Body of pancreas (tissue), 4 donors: ENCODE measurements at regions not wholly inside any gene's neighbourhood (a gene's known extent, or its start where the extent isn't known, plus 50 kb on each side); places are given as distances from the start of the nearest gene placed in this dataset.

Source experiments
- ATAC-seq: fragments of 150-250 bp; one replicate; pipeline ENCODE4 v1.9.1; 2016
- DNase-seq, 4 donors: peaks; one replicate each; pipeline ENCODE4 v3.0.0-alpha.2; 2019
- H3K27ac ChIP-seq, 4 donors: fragments of 200-600 bp; sonication (generic); 1 replicate in 3 of 4; 2 replicates in 1 of 4; pipeline versions ENCODE4 v1.5.1 to v1.6.1; 2016 to 2019; ENCODE audit warnings: mild to moderate bottlenecking in 1 of 4, mixed read lengths in 1 of 4, moderate library complexity in 1 of 4
- H3K27me3 ChIP-seq, 2 donors: fragments of 200-600 bp; sonication (generic); one replicate each; pipeline ENCODE4 v1.6.0; 2016; ENCODE audit warnings: mild to moderate bottlenecking in 1 of 2
- H3K36me3 ChIP-seq, 2 donors: fragments of 200-600 bp; sonication (generic); replicated peaks in 1 of 2; 2 replicates each; pipeline ENCODE4 v1.5.1; 2016; ENCODE audit warnings: low read depth in 2 of 2; ENCODE audit not compliant: insufficient read depth in 1 of 2
- H3K4me1 ChIP-seq: fragments of 200-600 bp; sonication (generic); one replicate; pipeline ENCODE4 v1.6.0; 2016
- H3K4me3 ChIP-seq, 2 donors: fragments of 200-600 bp; sonication (generic); 1 replicate in 1 of 2; 2 replicates in 1 of 2; pipeline ENCODE4 v1.5.1; 2016 to 2019
- H3K9me3 ChIP-seq, 3 donors: fragments of 200-600 bp; sonication (generic); 1 replicate in 2 of 3; 2 replicates in 1 of 3; pipeline ENCODE4 v1.5.1; 2016
- CTCF ChIP-seq, 7 experiments: fragments of 450-650 bp in 4 of 7; fragments of 200-600 bp in 3 of 7; sonication (generic) in 3 of 7; IDR thresholded peaks; one replicate each; pipeline ENCODE4 v1.5.1; 2016 to 2019; ENCODE audit warnings: antibody characterized with exemption in 7 of 7
- POLR2A ChIP-seq, 3 donors: fragments of 450-650 bp; IDR thresholded peaks; one replicate each; pipeline ENCODE4 v1.6.1; 2016; ENCODE audit warnings: antibody characterized with exemption in 3 of 3, mild to moderate bottlenecking in 2 of 3
- WGBS, 2 donors: methylation state at CpG; one replicate each; pipeline ENCODE4 v1.1.5; 2017; 5-methylcytosine and 5-hydroxymethylcytosine counted together
- intact Hi-C: fragments of 100-400 bp; cut with DNase I; formaldehyde crosslinking; loops from one replicate; pipeline ENCODE4 v1.15.1; 2023

DNA sequence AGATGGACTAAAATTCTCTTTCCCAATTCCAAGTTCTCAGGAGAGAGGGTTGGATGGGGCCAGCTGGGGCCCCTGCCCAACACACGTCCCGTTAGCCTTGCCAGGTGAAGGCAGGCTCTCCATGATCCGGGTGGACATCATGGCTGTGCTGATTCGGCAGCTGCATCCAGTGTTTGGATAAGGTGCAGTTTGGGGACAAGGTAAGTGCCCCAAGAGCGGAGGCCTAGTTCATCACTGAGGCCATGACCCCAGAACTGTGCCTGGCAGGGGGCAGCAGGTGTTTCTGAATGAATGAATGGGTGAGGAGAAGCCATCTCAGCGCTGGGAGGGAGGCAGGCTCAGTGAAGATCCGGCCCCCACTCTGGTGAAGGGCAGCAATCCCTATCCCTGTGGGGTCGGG is 520.4 kb downstream of the TBC1D22A start:
- H3K27ac ChIP-seq = no peak overlapping the region
- no peak overlapping the region for H3K4me3 ChIP-seq
- H3K36me3 ChIP-seq = no peaks in the 10 kb centered on the region
- intact Hi-C loops = no loop called here
- DNase-seq (no peak), ATAC-seq (no peak)
- no peaks in the 10 kb centered on the region for H3K27me3 ChIP-seq
- no peak for TF ChIP-seq POLR2A (IDR thresholded peaks at IDR 0.05)
- no peak for TF ChIP-seq CTCF (IDR thresholded peaks at IDR 0.05)
- 80 to 81% methylated on average over 2 to 8 of the region's 8 CpGs for WGBS, 2 donors
- no peaks in the 10 kb centered on the region for H3K4me1 ChIP-seq
- no peaks in the 10 kb centered on the region for H3K9me3 ChIP-seq

- DNase-seq = no peak
- H3K4me1 ChIP-seq = no peaks in the 10 kb centered on the region
- no peaks in the 10 kb centered on the region for H3K9me3 ChIP-seq
- WGBS, 2 donors = 73% methylated on average over 10 of the region's 10 CpGs; no CpG with 5 or more reads in 1 of the 2 donors
- no peak overlapping the region for H3K4me3 ChIP-seq
- peaks cover 0 to 2% of the 10 kb centered on the region in 2 donors for H3K27me3 ChIP-seq
- H3K27ac ChIP-seq = no peak overlapping the region
- TF ChIP-seq CTCF (IDR thresholded peaks at IDR 0.05) (no peak), POLR2A (IDR thresholded peaks at IDR 0.05) (no peak)
- no peaks in the 10 kb centered on the region for H3K36me3 ChIP-seq
- ATAC-seq = no peak
- intact Hi-C loops = no loop called here
These were observed 519.9 kb downstream of the TBC1D22A start for GRCh38 chr22:47282366-47282765.

DNA sequence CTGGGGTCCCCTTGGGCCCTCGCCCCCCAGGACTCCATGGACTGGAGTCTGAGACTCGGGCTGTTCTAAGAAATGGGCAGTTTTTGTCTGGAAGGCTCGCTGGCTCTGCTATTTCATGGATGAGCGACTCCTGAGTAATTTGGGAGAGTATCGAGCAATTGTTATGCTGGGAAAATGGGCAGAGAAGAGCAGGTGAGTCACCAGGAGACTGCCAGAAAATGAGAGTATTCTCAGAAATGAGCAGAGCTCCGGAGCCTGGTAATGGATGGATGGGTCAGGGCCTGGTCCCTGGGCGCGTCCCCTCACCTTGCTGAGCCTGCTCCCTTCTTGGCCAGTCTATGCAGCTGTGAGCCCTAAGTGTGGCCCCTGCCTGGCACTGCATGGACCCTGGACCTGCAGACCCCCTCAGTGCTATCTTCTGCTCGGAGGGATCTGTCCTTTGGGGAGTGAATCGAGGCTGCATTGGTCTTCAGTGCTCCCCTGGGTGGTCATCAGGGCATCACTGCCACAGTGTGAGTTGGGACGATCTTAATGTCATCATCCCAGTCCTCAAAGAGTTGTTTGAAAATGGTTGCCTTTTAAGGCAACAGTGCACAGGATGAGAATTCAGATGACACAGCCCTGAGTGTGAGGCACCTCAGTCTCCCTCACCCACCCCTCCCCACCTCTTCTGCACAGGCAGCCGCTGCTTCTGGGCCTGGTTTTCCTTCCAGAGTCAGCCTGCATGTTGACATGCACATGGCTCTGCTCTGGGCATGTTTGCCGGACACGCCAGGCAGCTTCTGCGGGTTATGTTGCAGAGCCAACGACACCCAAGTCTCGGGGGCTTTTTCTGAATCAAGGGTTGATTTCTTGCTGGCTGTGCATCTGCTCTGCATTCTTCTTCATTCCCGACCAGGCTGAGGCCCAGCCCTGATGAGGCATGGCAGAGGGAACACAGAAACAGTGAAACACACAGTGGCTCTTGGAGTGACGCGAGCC is 519.0 kb downstream of the TBC1D22A start:
- DNase-seq (no peak), ATAC-seq (no peak)
- intact Hi-C loops = no loop called here
- no peak overlapping the region for H3K4me3 ChIP-seq
- 66 to 67% methylated on average over 20 of the region's 20 CpGs for WGBS, 2 donors
- H3K4me1 ChIP-seq = no peaks in the 10 kb centered on the region
- H3K27me3 ChIP-seq = peaks cover 0 to 8% of the 10 kb centered on the region in 2 donors
- TF ChIP-seq CTCF (IDR thresholded peaks at IDR 0.05) (no peak), POLR2A (IDR thresholded peaks at IDR 0.05) (no peak)
- H3K9me3 ChIP-seq = no peaks in the 10 kb centered on the region
- no peak overlapping the region for H3K27ac ChIP-seq
- H3K36me3 ChIP-seq = no peaks in the 10 kb centered on the region

DNA sequence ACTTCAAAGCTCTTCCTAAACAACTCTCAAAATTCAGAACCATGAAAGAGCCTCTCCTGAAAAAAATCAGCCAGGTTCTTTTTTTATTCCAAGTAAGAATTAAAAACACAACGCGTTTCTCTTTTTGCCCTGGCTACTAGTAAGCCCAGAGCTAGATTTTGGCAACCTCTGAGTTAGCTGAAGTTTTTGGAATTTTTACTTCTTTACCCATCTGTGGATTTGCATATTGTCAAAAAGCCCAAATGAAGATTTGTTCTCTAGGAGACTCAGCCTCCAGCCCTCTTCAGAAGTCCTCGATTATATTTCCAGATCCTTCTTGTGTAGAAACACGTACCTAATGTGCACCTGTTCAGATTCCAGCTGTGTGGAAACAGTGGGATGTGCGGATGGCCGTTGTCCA is 517.9 kb downstream of the TBC1D22A start:
- no peaks in the 10 kb centered on the region for H3K4me1 ChIP-seq
- intact Hi-C loops = no loop called here
- H3K36me3 ChIP-seq = no peaks in the 10 kb centered on the region
- H3K4me3 ChIP-seq = no peak overlapping the region
- H3K27ac ChIP-seq = no peak overlapping the region
- H3K27me3 ChIP-seq = peaks cover 0 to 8% of the 10 kb centered on the region in 2 donors
- TF ChIP-seq POLR2A (IDR thresholded peaks at IDR 0.05) (no peak), CTCF (IDR thresholded peaks at IDR 0.05) (no peak)
- no peak for DNase-seq
- no peaks in the 10 kb centered on the region for H3K9me3 ChIP-seq
- ATAC-seq = no peak
- WGBS, 2 donors = 64 to 68% methylated on average over 6 of the region's 6 CpGs
